ENCODE measurements at regions not wholly inside any gene's neighbourhood (a gene's known extent, or its start where the extent isn't known, plus 50 kb on each side); places are given as distances from the start of the nearest gene placed in this dataset.

GRCh38 chr12:96140174-96140573 is 54.0 kb upstream of the ELK3 start:
- CTCF ChIA-PET (ENCODE audit: low intra/inter-chr PET ratio, low total read pairs): no interaction called here
- in situ Hi-C loops (cut with HindIII; ENCODE audit: extremely low pct_ligation_motif_present, low pct_unique_long_range_greater_than_20kb): no loop called here
- no peak overlapping the region for H3K27ac ChIP-seq (ENCODE audit: extremely low read length, insufficient read depth, low read length)
- TF ChIP-seq MEIS2 (CRISPR knock-in tag; IDR thresholded peaks at IDR 0.05): no peak
- TF ChIP-seq HOXA9 (CRISPR knock-in tag; IDR thresholded peaks at IDR 0.05; ENCODE audit: borderline replicate concordance): no peak
- TF ChIP-seq ZNF512B (CRISPR knock-in tag; IDR thresholded peaks at IDR 0.05; ENCODE audit: borderline replicate concordance): no peak
- TF ChIP-seq MAFK (conservative IDR thresholded peaks at IDR 0.05 in 1 of 2, IDR thresholded peaks at IDR 0.05 in 1 of 2; ENCODE audit: low read length in 2 of 2): no peak
- no peak for TF ChIP-seq CTCF (CRISPR knock-in tag; IDR thresholded peaks at IDR 0.05)
- TF ChIP-seq XRCC5 (optimal IDR thresholded peaks at IDR 0.05; ENCODE audit: low read length): no peak
- no peak for TF ChIP-seq TBL1XR1 (IDR thresholded peaks at IDR 0.05; ENCODE audit: borderline replicate concordance, low read length, partially characterized antibody)
- no peak for TF ChIP-seq ZNF350 (CRISPR knock-in tag; IDR thresholded peaks at IDR 0.05; ENCODE audit: borderline replicate concordance, low read depth)
- no peak for TF ChIP-seq SAFB2 (CRISPR knock-in tag; IDR thresholded peaks at IDR 0.05; ENCODE audit: borderline replicate concordance, low read depth)
- no peak for TF ChIP-seq SALL2 (CRISPR knock-in tag; IDR thresholded peaks at IDR 0.05)
- TF ChIP-seq KLF13 (CRISPR knock-in tag; IDR thresholded peaks at IDR 0.05): no peak
- TF ChIP-seq, protein P1, sequence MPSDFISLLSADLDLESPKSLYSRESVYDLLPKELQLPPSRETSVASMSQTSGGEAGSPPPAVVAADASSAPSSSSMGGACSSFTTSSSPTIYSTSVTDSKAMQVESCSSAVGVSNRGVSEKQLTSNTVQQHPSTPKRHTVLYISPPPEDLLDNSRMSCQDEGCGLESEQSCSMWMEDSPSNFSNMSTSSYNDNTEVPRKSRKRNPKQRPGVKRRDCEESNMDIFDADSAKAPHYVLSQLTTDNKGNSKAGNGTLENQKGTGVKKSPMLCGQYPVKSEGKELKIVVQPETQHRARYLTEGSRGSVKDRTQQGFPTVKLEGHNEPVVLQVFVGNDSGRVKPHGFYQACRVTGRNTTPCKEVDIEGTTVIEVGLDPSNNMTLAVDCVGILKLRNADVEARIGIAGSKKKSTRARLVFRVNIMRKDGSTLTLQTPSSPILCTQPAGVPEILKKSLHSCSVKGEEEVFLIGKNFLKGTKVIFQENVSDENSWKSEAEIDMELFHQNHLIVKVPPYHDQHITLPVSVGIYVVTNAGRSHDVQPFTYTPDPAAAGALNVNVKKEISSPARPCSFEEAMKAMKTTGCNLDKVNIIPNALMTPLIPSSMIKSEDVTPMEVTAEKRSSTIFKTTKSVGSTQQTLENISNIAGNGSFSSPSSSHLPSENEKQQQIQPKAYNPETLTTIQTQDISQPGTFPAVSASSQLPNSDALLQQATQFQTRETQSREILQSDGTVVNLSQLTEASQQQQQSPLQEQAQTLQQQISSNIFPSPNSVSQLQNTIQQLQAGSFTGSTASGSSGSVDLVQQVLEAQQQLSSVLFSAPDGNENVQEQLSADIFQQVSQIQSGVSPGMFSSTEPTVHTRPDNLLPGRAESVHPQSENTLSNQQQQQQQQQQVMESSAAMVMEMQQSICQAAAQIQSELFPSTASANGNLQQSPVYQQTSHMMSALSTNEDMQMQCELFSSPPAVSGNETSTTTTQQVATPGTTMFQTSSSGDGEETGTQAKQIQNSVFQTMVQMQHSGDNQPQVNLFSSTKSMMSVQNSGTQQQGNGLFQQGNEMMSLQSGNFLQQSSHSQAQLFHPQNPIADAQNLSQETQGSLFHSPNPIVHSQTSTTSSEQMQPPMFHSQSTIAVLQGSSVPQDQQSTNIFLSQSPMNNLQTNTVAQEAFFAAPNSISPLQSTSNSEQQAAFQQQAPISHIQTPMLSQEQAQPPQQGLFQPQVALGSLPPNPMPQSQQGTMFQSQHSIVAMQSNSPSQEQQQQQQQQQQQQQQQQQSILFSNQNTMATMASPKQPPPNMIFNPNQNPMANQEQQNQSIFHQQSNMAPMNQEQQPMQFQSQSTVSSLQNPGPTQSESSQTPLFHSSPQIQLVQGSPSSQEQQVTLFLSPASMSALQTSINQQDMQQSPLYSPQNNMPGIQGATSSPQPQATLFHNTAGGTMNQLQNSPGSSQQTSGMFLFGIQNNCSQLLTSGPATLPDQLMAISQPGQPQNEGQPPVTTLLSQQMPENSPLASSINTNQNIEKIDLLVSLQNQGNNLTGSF (CRISPR knock-in tag; IDR thresholded peaks at IDR 0.05): no peak
- TF ChIP-seq CBX2 (IDR thresholded peaks at IDR 0.05; ENCODE audit: low read depth, low read length): no peak
- no peak for TF ChIP-seq CBX2 (CRISPR knock-in tag; IDR thresholded peaks at IDR 0.05; ENCODE audit: low read depth)
- TF ChIP-seq, protein P2, sequence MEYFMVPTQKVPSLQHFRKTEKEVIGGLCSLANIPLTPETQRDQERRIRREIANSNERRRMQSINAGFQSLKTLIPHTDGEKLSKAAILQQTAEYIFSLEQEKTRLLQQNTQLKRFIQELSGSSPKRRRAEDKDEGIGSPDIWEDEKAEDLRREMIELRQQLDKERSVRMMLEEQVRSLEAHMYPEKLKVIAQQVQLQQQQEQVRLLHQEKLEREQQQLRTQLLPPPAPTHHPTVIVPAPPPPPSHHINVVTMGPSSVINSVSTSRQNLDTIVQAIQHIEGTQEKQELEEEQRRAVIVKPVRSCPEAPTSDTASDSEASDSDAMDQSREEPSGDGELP (IDR thresholded peaks at IDR 0.05; ENCODE audit: borderline replicate concordance, low read depth): no peak

More at GRCh38 chr12:96140174-96140573, 54.0 kb upstream of the ELK3 start:
- 23% methylated on average over 2 of the region's 2 CpGs for WGBS (ENCODE audit: low lambda C conversion rate)
- Histone ChIP-seq H3K27me3 (ENCODE audit: control insufficient read depth in 1 of 2, insufficient read depth in 2 of 2, low read length in 2 of 2) (no peaks in the 10 kb centered on the region; a peak in 1 of 5 replicates), H3K4me3 (replicated peaks in 1 of 3; ENCODE audit: insufficient read depth in 1 of 3, low read depth in 2 of 3, low read length in 3 of 3) (no peak overlapping the region), H3K36me3 (replicated peaks in 1 of 2; ENCODE audit: control insufficient read depth in 1 of 2, insufficient read depth in 2 of 2, low read length in 2 of 2) (no peaks in the 10 kb centered on the region), H3K79me2 (ENCODE audit: insufficient read depth, low read length) (no peaks in the 10 kb centered on the region), H3K4me2 (ENCODE audit: low read depth, low read length) (no peak overlapping the region), H4K20me1 (ENCODE audit: insufficient read depth, low read length) (no peaks in the 10 kb centered on the region), H3K4me1 (ENCODE audit: insufficient read depth, low read length) (no peaks in the 10 kb centered on the region), H3K9me3 (ENCODE audit: low read length) (no peaks in the 10 kb centered on the region), H3K9ac (ENCODE audit: insufficient read depth, low read depth, low read length) (no peak overlapping the region), H2AFZ (ENCODE audit: low read length) (no peak overlapping the region)
- no TSS peak for BruUV-seq (replicated peaks)
- intact Hi-C loops (cut with micrococcal nuclease; ENCODE audit: unreplicated experiment): no loop called here
- ATAC-seq (no peak), DNase-seq (ENCODE audit: low spot score) (no peak), FAIRE-seq (no peak)
- POLR2A ChIA-PET: no interaction called here

Data from HepG2 (cell line).